Thyroid gland (tissue), 4 donors: ENCODE measurements at regions not wholly inside any gene's neighbourhood (a gene's known extent, or its start where the extent isn't known, plus 50 kb on each side); places are given as distances from the start of the nearest gene placed in this dataset.

Experiments used
- CTCF ChIP-seq, 6 experiments: fragments of 200-600 bp in 3 of 6; fragments of 450-650 bp in 3 of 6; sonication (generic) in 3 of 6; IDR thresholded peaks; one replicate each; pipeline ENCODE4 v1.5.1; 2016 to 2019; ENCODE audit warnings: antibody characterized with exemption in 6 of 6, mild to moderate bottlenecking in 2 of 6, inconsistent platforms in 1 of 6, moderate library complexity in 1 of 6
- POLR2A ChIP-seq, 2 donors: fragments of 450-650 bp; IDR thresholded peaks; one replicate each; pipeline ENCODE4 v1.6.1; 2017; ENCODE audit warnings: antibody characterized with exemption in 2 of 2, mild to moderate bottlenecking in 2 of 2, moderate library complexity in 1 of 2

- TF ChIP-seq CTCF (IDR thresholded peaks at IDR 0.05) = no peak
- TF ChIP-seq POLR2A (IDR thresholded peaks at IDR 0.05) = no peak
Observed at GRCh38 chr10:43897765-43898419, 249.2 kb upstream of the ZNF32 start.
